Tibial artery (tissue), 4 donors: ENCODE measurements at regions not wholly inside any gene's neighbourhood (a gene's known extent, or its start where the extent isn't known, plus 50 kb on each side); places are given as distances from the start of the nearest gene placed in this dataset.

Experiments
- DNase-seq, 2 donors: peaks; one replicate each; pipeline ENCODE4 v3.0.0-alpha.2; 2019
- H3K27ac ChIP-seq, 2 donors: fragments of 200-600 bp; sonication (generic) in 1 of 2; 1 replicate in 1 of 2; 2 replicates in 1 of 2; pipeline ENCODE4 v1.5.1; 2018 to 2019; ENCODE audit warnings: mild to moderate bottlenecking in 1 of 2
- H3K27me3 ChIP-seq, 2 donors: fragments of 200-600 bp; sonication (generic) in 1 of 2; one replicate each; pipeline versions ENCODE4 v1.5.1 to v1.6.0; 2016 to 2019
- H3K36me3 ChIP-seq, 3 donors: fragments of 200-600 bp; sonication (generic) in 2 of 3; one replicate each; pipeline ENCODE4 v1.5.1; 2016 to 2019; ENCODE audit warnings: mild to moderate bottlenecking in 2 of 3
- H3K4me1 ChIP-seq, 4 donors: fragments of 200-600 bp; sonication (generic) in 2 of 4; 1 replicate in 3 of 4; 2 replicates in 1 of 4; pipeline ENCODE4 v1.5.1; 2016 to 2019
- H3K4me3 ChIP-seq, 2 donors: fragments of 200-600 bp; sonication (generic) in 1 of 2; 1 replicate in 1 of 2; 2 replicates in 1 of 2; pipeline ENCODE4 v1.5.1; 2018 to 2019; ENCODE audit warnings: mild to moderate bottlenecking in 2 of 2
- H3K9me3 ChIP-seq, 3 donors: fragments of 200-600 bp; sonication (generic) in 1 of 3; one replicate each; pipeline ENCODE4 v1.5.1; 2016 to 2019
- CTCF ChIP-seq, 2 experiments: fragments of 200-600 bp in 1 of 2; fragments of 450-650 bp in 1 of 2; IDR thresholded peaks; one replicate each; pipeline ENCODE4 v1.5.1; 2017 to 2019; ENCODE audit warnings: antibody characterized with exemption in 2 of 2, mild to moderate bottlenecking in 1 of 2, moderate library complexity in 1 of 2
- intact Hi-C: fragments of 100-400 bp; cut with DNase I; formaldehyde crosslinking; loops from one replicate; pipeline ENCODE4 v1.15.0; 2023; ENCODE audit warnings: low total_unique reads

GRCh38 chr22:49046000-49046545 is 781.6 kb downstream of the BRD1 start:
- Histone ChIP-seq H3K4me3 (no peak overlapping the region), H3K27ac (no peak overlapping the region), H3K4me1 (no peaks in the 10 kb centered on the region), H3K36me3 (no peaks in the 10 kb centered on the region), H3K27me3 (peaks cover 0 to 6% of the 10 kb centered on the region in 2 donors), H3K9me3 (no peaks in the 10 kb centered on the region)
- intact Hi-C loops = no loop called here
- no peak for TF ChIP-seq CTCF (IDR thresholded peaks at IDR 0.05)
- DNase-seq = peak in 1 of 2 donors; percentile 52

- Histone ChIP-seq H3K27me3 (peaks cover 0 to 6% of the 10 kb centered on the region in 2 donors), H3K36me3 (no peaks in the 10 kb centered on the region), H3K4me3 (no peak overlapping the region), H3K9me3 (no peaks in the 10 kb centered on the region), H3K27ac (no peak overlapping the region), H3K4me1 (no peaks in the 10 kb centered on the region)
- intact Hi-C loops = no loop called here
- no peak for TF ChIP-seq CTCF (IDR thresholded peaks at IDR 0.05)
- DNase-seq = peak in 1 of 2 donors; percentile 44
Measured at GRCh38 chr22:49045276-49045675, 782.4 kb downstream of the BRD1 start.

GRCh38 chr22:49044776-49045175 is 782.9 kb downstream of the BRD1 start:
- Histone ChIP-seq H3K9me3 (no peaks in the 10 kb centered on the region), H3K4me3 (no peak overlapping the region), H3K27me3 (peaks cover 0 to 6% of the 10 kb centered on the region in 2 donors), H3K27ac (no peak overlapping the region), H3K4me1 (no peaks in the 10 kb centered on the region), H3K36me3 (no peaks in the 10 kb centered on the region)
- DNase-seq = peak in 1 of 2 donors; percentile 51
- no peak for TF ChIP-seq CTCF (IDR thresholded peaks at IDR 0.05)
- intact Hi-C loops = no loop called here

GRCh38 chr22:49044091-49044490 is 783.6 kb downstream of the BRD1 start:
- no peak for TF ChIP-seq CTCF (IDR thresholded peaks at IDR 0.05)
- Histone ChIP-seq H3K9me3 (no peaks in the 10 kb centered on the region), H3K36me3 (no peaks in the 10 kb centered on the region), H3K4me3 (no peak overlapping the region), H3K4me1 (no peaks in the 10 kb centered on the region), H3K27me3 (peaks cover 0 to 6% of the 10 kb centered on the region in 2 donors), H3K27ac (no peak overlapping the region)
- peak in 1 of 2 donors; percentile 24 for DNase-seq
- intact Hi-C loops = no loop called here

GRCh38 chr22:49042877-49043859 is 784.5 kb downstream of the BRD1 start:
- no peak overlapping the region for H3K4me3 ChIP-seq
- H3K27me3 ChIP-seq = peaks cover 0 to 6% of the 10 kb centered on the region in 2 donors
- no peak overlapping the region for H3K27ac ChIP-seq
- peak in 1 of 2 donors; percentile 52 for DNase-seq
- H3K9me3 ChIP-seq = no peaks in the 10 kb centered on the region
- no peak for TF ChIP-seq CTCF (IDR thresholded peaks at IDR 0.05)
- no peaks in the 10 kb centered on the region for H3K4me1 ChIP-seq
- intact Hi-C loops = no loop called here
- H3K36me3 ChIP-seq = no peaks in the 10 kb centered on the region
